Upper lobe of left lung (tissue), 6 donors: ENCODE measurements at regions not wholly inside any gene's neighbourhood (a gene's known extent, or its start where the extent isn't known, plus 50 kb on each side); places are given as distances from the start of the nearest gene placed in this dataset.
"Not testable (repeated sequence)": the region's sequence is repeated elsewhere in the genome, so short reads cannot be mapped to it uniquely, and the experiment has no call there.

Source experiments
- ATAC-seq, 2 donors: fragments of 200-7000 bp; cut with Tn5 transposase; one replicate each; pipeline ENCODE4 v1.9.1; 2022; ENCODE audit warnings: mild to moderate bottlenecking in 2 of 2, moderate library complexity in 2 of 2; ENCODE audit not compliant: low FRiP score in 2 of 2
- DNase-seq, 2 donors: peaks; one replicate each; pipeline ENCODE4 v3.0.0-alpha.2; 2019 to 2020
- H3K27ac ChIP-seq, 4 donors: fragments of 200-600 bp; sonication (generic); one replicate each; pipeline ENCODE4 v1.5.1; 2016 to 2019
- H3K27me3 ChIP-seq, 4 donors: fragments of 200-600 bp; sonication (generic); one replicate each; pipeline ENCODE4 v1.5.1; 2017 to 2019
- H3K36me3 ChIP-seq, 4 donors: fragments of 200-600 bp; sonication (generic); one replicate each; pipeline ENCODE4 v1.5.1; 2016 to 2019
- H3K4me1 ChIP-seq, 4 donors: fragments of 200-600 bp; sonication (generic); one replicate each; pipeline ENCODE4 v1.5.1; 2018 to 2019
- H3K4me3 ChIP-seq, 4 donors: fragments of 200-600 bp; sonication (generic); one replicate each; pipeline ENCODE4 v1.5.1; 2017 to 2019; ENCODE audit warnings: mild to moderate bottlenecking in 2 of 4, moderate library complexity in 1 of 4
- H3K9me3 ChIP-seq, 4 donors: fragments of 200-600 bp; sonication (generic); one replicate each; pipeline ENCODE4 v1.5.1; 2018 to 2019
- EP300 ChIP-seq, 4 donors: sonication (generic); formaldehyde crosslinking; IDR thresholded peaks; one replicate each; pipeline ENCODE4 v1.5.1; 2017; ENCODE audit warnings: antibody characterized with exemption in 4 of 4, control low read depth in 2 of 4
- POLR2A ChIP-seq, 4 donors: fragments of 450-650 bp; IDR thresholded peaks; one replicate each; pipeline ENCODE4 v1.5.1; 2016 to 2017; ENCODE audit warnings: antibody characterized with exemption in 4 of 4, mild to moderate bottlenecking in 2 of 4
- POLR2AphosphoS5 ChIP-seq, 2 donors: sonication (generic); formaldehyde crosslinking; IDR thresholded peaks; one replicate each; pipeline ENCODE4 v1.5.1; 2017; ENCODE audit warnings: antibody characterized with exemption in 2 of 2
- WGBS, 2 donors: methylation state at CpG; one replicate each; pipeline ENCODE4 v1.1.5; 2017 to 2018; 5-methylcytosine and 5-hydroxymethylcytosine counted together
- TF ChIP-seq, protein P1 (sequence below), 6 experiments: fragments of 450-650 bp in 4 of 6; fragments of 200-600 bp in 2 of 6; sonication (generic) in 2 of 6; IDR thresholded peaks; one replicate each; pipeline ENCODE4 v1.5.1; 2016 to 2019; ENCODE audit warnings: antibody characterized with exemption in 6 of 6
- donor health status: DM: no; HTN: no; CAD: no; lungs with moderate emphysema.
- donor health status: DM: no; HTN: yes; CAD: no; lungs with severe emphysema.

DNA sequence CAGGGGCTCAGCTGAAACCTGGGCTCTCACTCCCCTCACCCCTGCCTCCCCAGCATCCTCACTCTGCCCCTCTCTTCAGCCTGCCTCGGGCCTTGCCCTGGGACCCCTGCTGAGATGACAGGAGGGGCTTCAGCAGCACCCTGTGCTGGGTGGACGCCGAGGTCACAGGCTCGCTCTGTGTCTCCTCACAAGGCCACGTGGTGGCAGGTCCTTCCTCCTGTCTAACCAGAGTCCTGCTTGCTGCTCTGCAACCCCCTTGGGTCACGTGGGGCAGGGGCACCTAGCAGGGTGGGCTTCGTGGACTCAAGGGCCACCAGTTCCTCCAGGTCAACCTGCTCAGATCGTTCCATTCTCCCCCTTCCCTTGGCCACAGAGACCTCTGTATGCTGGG lies 90.4 kb downstream of the TMEM121 start:
- H3K27ac ChIP-seq = no peak overlapping the region
- no peaks in the 10 kb centered on the region for H3K4me1 ChIP-seq
- no peaks in the 10 kb centered on the region for H3K36me3 ChIP-seq
- 65 to 70% methylated on average over 8 of the region's 8 CpGs for WGBS, 2 donors
- no peak overlapping the region for H3K4me3 ChIP-seq
- ATAC-seq = peak; percentile 57 to 80
- TF ChIP-seq POLR2A (IDR thresholded peaks at IDR 0.05) = no peak
- H3K27me3 ChIP-seq = no peaks in the 10 kb centered on the region
- peak; percentile 19 to 79 for DNase-seq
- no peaks in the 10 kb centered on the region for H3K9me3 ChIP-seq

- WGBS, 2 donors = 77 to 81% methylated on average over 7 of the region's 7 CpGs
- H3K27me3 ChIP-seq = no peaks in the 10 kb centered on the region
- peak in 1 of 2 donors; percentile 17 for DNase-seq
- H3K4me3 ChIP-seq = no peak overlapping the region
- H3K4me1 ChIP-seq = no peaks in the 10 kb centered on the region
- no peaks in the 10 kb centered on the region for H3K9me3 ChIP-seq
- ATAC-seq = peak; percentile 47 to 50
- H3K27ac ChIP-seq = no peak overlapping the region
- H3K36me3 ChIP-seq = no peaks in the 10 kb centered on the region
- TF ChIP-seq POLR2A (IDR thresholded peaks at IDR 0.05) = no peak
- TF ChIP-seq POLR2AphosphoS5 (IDR thresholded peaks at IDR 0.05) = no peak
- TF ChIP-seq, protein P1, sequence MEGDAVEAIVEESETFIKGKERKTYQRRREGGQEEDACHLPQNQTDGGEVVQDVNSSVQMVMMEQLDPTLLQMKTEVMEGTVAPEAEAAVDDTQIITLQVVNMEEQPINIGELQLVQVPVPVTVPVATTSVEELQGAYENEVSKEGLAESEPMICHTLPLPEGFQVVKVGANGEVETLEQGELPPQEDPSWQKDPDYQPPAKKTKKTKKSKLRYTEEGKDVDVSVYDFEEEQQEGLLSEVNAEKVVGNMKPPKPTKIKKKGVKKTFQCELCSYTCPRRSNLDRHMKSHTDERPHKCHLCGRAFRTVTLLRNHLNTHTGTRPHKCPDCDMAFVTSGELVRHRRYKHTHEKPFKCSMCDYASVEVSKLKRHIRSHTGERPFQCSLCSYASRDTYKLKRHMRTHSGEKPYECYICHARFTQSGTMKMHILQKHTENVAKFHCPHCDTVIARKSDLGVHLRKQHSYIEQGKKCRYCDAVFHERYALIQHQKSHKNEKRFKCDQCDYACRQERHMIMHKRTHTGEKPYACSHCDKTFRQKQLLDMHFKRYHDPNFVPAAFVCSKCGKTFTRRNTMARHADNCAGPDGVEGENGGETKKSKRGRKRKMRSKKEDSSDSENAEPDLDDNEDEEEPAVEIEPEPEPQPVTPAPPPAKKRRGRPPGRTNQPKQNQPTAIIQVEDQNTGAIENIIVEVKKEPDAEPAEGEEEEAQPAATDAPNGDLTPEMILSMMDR (IDR thresholded peaks at IDR 0.05) = no peak
- TF ChIP-seq EP300 (IDR thresholded peaks at IDR 0.05) = no peak
Observed at GRCh38 chr14:105617201-105617777, 90.9 kb downstream of the TMEM121 start.

GRCh38 chr14:105617805-105618204 lies 91.4 kb downstream of the TMEM121 start:
- WGBS, 2 donors = 57 to 80% methylated on average over 2 to 3 of the region's 8 CpGs
- H3K27ac ChIP-seq, H3K4me3 ChIP-seq, H3K36me3 ChIP-seq, H3K4me1 ChIP-seq, H3K9me3 ChIP-seq, H3K27me3 ChIP-seq: not testable (repeated sequence)
- peak in 1 of 2 donors; percentile 35 for ATAC-seq
- peak in 1 of 2 donors; percentile 39 for DNase-seq

GRCh38 chr14:105619324-105619723 lies 92.9 kb downstream of the TMEM121 start:
- H3K4me3 ChIP-seq, H3K27ac ChIP-seq, H3K36me3 ChIP-seq, H3K27me3 ChIP-seq, DNase-seq, ATAC-seq, H3K9me3 ChIP-seq, H3K4me1 ChIP-seq: not testable (repeated sequence)
- WGBS, 2 donors = 64 to 88% methylated on average over 5 to 6 of the region's 6 CpGs

- not testable (repeated sequence) for H3K9me3 ChIP-seq, H3K36me3 ChIP-seq, H3K4me3 ChIP-seq, H3K27me3 ChIP-seq, H3K4me1 ChIP-seq, ATAC-seq, H3K27ac ChIP-seq
- WGBS, 2 donors = 70 to 83% methylated on average over 14 to 20 of the region's 35 CpGs
- peak in 1 of 2 donors; percentile 58 for DNase-seq
Observed at GRCh38 chr14:105620178-105620864, 93.9 kb downstream of the TMEM121 start.

- not testable (repeated sequence) for H3K27ac ChIP-seq, H3K4me3 ChIP-seq, H3K36me3 ChIP-seq, H3K4me1 ChIP-seq, ATAC-seq, H3K9me3 ChIP-seq, H3K27me3 ChIP-seq
- WGBS, 2 donors = 85% methylated on average over 3 of the region's 21 CpGs; no CpG with 5 or more reads in 1 of the 2 donors
- DNase-seq = peak in 1 of 2 donors; percentile 53
Observed at GRCh38 chr14:105620865-105621471, 94.6 kb downstream of the TMEM121 start.

DNA sequence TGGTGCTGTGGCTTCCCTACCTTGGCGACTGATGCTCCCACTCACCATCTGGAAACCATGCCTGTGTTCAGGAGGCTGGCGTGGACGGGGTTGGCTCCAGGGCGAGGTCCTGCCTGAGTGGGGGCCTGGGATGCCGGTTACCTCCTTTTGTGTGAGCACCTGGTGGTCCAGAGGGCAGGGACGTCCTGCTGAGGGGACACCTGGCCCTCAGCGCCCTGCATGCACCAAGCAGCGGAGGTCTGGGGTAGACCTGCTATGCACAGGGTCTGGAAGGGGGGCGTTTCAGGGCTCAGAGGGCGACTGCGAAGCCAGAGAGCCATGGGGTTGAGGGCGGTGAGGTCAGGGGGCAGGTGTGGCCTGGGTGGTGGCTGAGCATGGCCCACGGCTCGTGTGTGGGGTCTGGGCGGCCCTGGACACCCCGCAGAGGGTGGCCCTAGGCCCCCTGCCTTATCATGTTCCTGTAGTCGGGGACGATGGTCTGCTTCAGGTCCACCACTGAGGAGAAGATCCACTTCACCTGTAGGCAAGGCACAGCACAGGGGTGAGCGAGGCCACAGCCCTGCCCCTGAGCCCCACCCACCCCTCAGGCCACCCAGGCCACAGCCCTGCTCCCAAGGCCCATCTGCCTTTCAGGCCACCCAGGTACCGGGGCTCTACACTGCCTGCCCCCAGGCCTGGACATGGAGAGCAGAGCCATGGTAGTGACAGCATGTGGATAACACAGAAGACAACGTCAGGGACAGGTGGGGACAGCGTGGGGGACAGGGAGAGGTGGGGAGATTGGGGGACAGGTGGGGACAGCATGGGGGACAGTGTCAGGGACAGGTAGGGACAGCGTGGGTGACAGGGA lies 95.3 kb downstream of the TMEM121 start:
- DNase-seq (peak in 1 of 2 donors; percentile 67), ATAC-seq (peak; percentile 20 to 23)
- not testable (repeated sequence) for H3K9me3 ChIP-seq, H3K36me3 ChIP-seq, H3K4me1 ChIP-seq, H3K27me3 ChIP-seq, H3K4me3 ChIP-seq, H3K27ac ChIP-seq
- WGBS, 2 donors = 71 to 73% methylated on average over 18 of the region's 23 CpGs
